ENCODE measurements at regions not wholly inside any gene's neighbourhood (a gene's known extent, or its start where the extent isn't known, plus 50 kb on each side); places are given as distances from the start of the nearest gene placed in this dataset.

DNA sequence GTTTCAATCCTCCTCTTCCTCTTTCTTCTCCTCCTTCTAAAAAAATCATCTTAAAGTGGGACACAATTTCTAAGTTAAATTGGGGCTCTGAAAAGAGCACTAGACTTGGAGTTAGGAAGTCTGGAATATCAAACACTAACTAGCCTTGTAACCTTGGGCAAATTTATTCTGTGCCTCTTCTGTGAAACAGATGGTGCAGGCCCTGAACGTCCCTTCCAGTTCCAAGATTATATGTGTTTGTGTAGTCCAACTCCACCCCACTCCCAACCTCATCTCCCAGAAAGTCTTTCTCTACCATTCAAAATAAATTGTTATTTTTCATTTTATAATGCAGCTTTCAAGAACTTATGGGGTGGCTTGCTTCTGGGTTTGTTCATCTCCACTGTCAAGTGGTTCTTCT, 630.0 kb downstream of the LMO4 start:
- intact Hi-C loops (cut with micrococcal nuclease), result loop anchor here in 1 of 2 donors (10.0 kb wide), 1 partner anchor 636 kb away; no protein-coding TSS in a partner anchor
- peaks cover 3 to 18% (median 7%) of the 10 kb centered on the region in 5 donors for H3K27me3 Mint-ChIP-seq
- CTCF ChIA-PET, result no interaction called here
- no peak overlapping the region for H3K4me3 Mint-ChIP-seq
- H3K9me3 Mint-ChIP-seq, result no peaks in the 10 kb centered on the region
- no peak for DNase-seq
- no peaks in the 10 kb centered on the region for H3K27me3 ChIP-seq (ENCODE audit: control insufficient read depth in 2 of 2, insufficient read depth in 2 of 2, low read length in 2 of 2)
- POLR2A ChIA-PET, result no interaction called here
- no peaks in the 10 kb centered on the region for H3K36me3 Mint-ChIP-seq
- no peak for ATAC-seq
- no peak overlapping the region for H3K27ac ChIP-seq (ENCODE audit: low read depth, low read length)
- no peaks in the 10 kb centered on the region for H3K36me3 ChIP-seq (ENCODE audit: control insufficient read depth in 2 of 3, insufficient read depth in 3 of 3, low read length in 3 of 3)
- H3K9me3 ChIP-seq (ENCODE audit: control insufficient read depth in 2 of 3, low read length in 3 of 3), result no peaks in the 10 kb centered on the region
- H3K4me3 ChIP-seq (ENCODE audit: low read length), result no peak overlapping the region
- H3K4me1 ChIP-seq (ENCODE audit: control insufficient read depth in 2 of 2, insufficient read depth in 2 of 2, low read length in 2 of 2), result no peaks in the 10 kb centered on the region
- no peaks in the 10 kb centered on the region for H3K4me1 Mint-ChIP-seq
- H3K27ac Mint-ChIP-seq, result no peak overlapping the region

DNA sequence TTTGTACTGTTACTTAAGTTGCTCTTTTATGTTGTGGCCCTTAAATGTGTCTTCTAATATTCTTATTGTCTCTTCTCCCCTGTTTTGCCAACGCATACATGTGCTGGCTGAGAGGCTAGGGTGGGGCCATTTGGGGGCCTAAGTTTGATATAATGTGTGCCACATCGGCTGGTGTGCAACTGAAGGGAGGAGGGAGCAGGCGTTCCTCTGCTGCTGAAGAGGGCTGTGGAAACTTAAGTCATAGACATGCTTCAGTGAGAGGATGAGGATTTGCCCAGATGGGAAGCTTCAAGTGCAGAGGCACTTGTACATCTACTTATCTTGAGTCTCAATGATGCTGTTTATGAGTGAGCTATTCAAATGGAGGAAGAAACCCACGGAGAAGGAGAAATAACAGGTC, 630.6 kb downstream of the LMO4 start:
- intact Hi-C loops (cut with micrococcal nuclease), result loop anchor here in 1 of 2 donors (10.0 kb wide), 1 partner anchor 636 kb away; no protein-coding TSS in a partner anchor
- CTCF ChIA-PET, result no interaction called here

GRCh38 chr1:87961992-87962391, 633.3 kb downstream of the LMO4 start:
- ATAC-seq (no peak), DNase-seq (no peak)
- intact Hi-C loops (cut with micrococcal nuclease), result no loop called here
- Mint-ChIP-seq H3K9me3 (no peaks in the 10 kb centered on the region), H3K27ac (no peak overlapping the region), H3K4me1 (no peaks in the 10 kb centered on the region), H3K27me3 (peaks cover 0 to 15% (median 11%) of the 10 kb centered on the region in 5 donors), H3K4me3 (no peak overlapping the region), H3K36me3 (no peaks in the 10 kb centered on the region)
- no peaks in the 10 kb centered on the region for H3K36me3 ChIP-seq (ENCODE audit: control insufficient read depth in 2 of 3, insufficient read depth in 3 of 3, low read length in 3 of 3)
- no peaks in the 10 kb centered on the region for H3K9me3 ChIP-seq (ENCODE audit: control insufficient read depth in 2 of 3, low read length in 3 of 3)
- POLR2A ChIA-PET, result no interaction called here
- no peak overlapping the region for H3K27ac ChIP-seq (ENCODE audit: low read depth, low read length)
- CTCF ChIA-PET, result no interaction called here
- H3K27me3 ChIP-seq (ENCODE audit: control insufficient read depth in 2 of 2, insufficient read depth in 2 of 2, low read length in 2 of 2), result no peaks in the 10 kb centered on the region
- H3K4me1 ChIP-seq (ENCODE audit: control insufficient read depth in 2 of 2, insufficient read depth in 2 of 2, low read length in 2 of 2), result no peaks in the 10 kb centered on the region
- H3K4me3 ChIP-seq (ENCODE audit: low read length), result no peak overlapping the region

More for the DNA sequence above, 630.6 kb downstream of the LMO4 start:
- no peak for DNase-seq
- POLR2A ChIA-PET, result no interaction called here
- no peaks in the 10 kb centered on the region for H3K4me1 ChIP-seq (ENCODE audit: control insufficient read depth in 2 of 2, insufficient read depth in 2 of 2, low read length in 2 of 2)
- Mint-ChIP-seq H3K27ac (no peak overlapping the region), H3K9me3 (no peaks in the 10 kb centered on the region), H3K27me3 (peaks cover 0 to 18% (median 7%) of the 10 kb centered on the region in 5 donors), H3K4me1 (no peaks in the 10 kb centered on the region), H3K36me3 (no peaks in the 10 kb centered on the region), H3K4me3 (no peak overlapping the region)
- no peaks in the 10 kb centered on the region for H3K27me3 ChIP-seq (ENCODE audit: control insufficient read depth in 2 of 2, insufficient read depth in 2 of 2, low read length in 2 of 2)
- H3K9me3 ChIP-seq (ENCODE audit: control insufficient read depth in 2 of 3, low read length in 3 of 3), result no peaks in the 10 kb centered on the region
- H3K36me3 ChIP-seq (ENCODE audit: control insufficient read depth in 2 of 3, insufficient read depth in 3 of 3, low read length in 3 of 3), result no peaks in the 10 kb centered on the region
- ATAC-seq, result no peak
- no peak overlapping the region for H3K4me3 ChIP-seq (ENCODE audit: low read length)
- no peak overlapping the region for H3K27ac ChIP-seq (ENCODE audit: low read depth, low read length)

GRCh38 chr1:87963556-87963955, 634.9 kb downstream of the LMO4 start:
- H3K4me3 ChIP-seq (ENCODE audit: low read length), result no peak overlapping the region
- no peaks in the 10 kb centered on the region for H3K4me1 ChIP-seq (ENCODE audit: control insufficient read depth in 2 of 2, insufficient read depth in 2 of 2, low read length in 2 of 2)
- H3K36me3 ChIP-seq (ENCODE audit: control insufficient read depth in 2 of 3, insufficient read depth in 3 of 3, low read length in 3 of 3), result no peaks in the 10 kb centered on the region
- Mint-ChIP-seq H3K27ac (no peak overlapping the region), H3K9me3 (no peaks in the 10 kb centered on the region), H3K4me3 (no peak overlapping the region), H3K4me1 (no peaks in the 10 kb centered on the region), H3K36me3 (no peaks in the 10 kb centered on the region), H3K27me3 (peaks cover 0 to 15% (median 9%) of the 10 kb centered on the region in 5 donors)
- intact Hi-C loops (cut with micrococcal nuclease), result no loop called here
- H3K27me3 ChIP-seq (ENCODE audit: control insufficient read depth in 2 of 2, insufficient read depth in 2 of 2, low read length in 2 of 2), result no peaks in the 10 kb centered on the region
- CTCF ChIA-PET, result no interaction called here
- POLR2A ChIA-PET, result no interaction called here
- no peak for ATAC-seq
- no peak for DNase-seq
- no peaks in the 10 kb centered on the region for H3K9me3 ChIP-seq (ENCODE audit: control insufficient read depth in 2 of 3, low read length in 3 of 3)
- no peak overlapping the region for H3K27ac ChIP-seq (ENCODE audit: low read depth, low read length)

DNA sequence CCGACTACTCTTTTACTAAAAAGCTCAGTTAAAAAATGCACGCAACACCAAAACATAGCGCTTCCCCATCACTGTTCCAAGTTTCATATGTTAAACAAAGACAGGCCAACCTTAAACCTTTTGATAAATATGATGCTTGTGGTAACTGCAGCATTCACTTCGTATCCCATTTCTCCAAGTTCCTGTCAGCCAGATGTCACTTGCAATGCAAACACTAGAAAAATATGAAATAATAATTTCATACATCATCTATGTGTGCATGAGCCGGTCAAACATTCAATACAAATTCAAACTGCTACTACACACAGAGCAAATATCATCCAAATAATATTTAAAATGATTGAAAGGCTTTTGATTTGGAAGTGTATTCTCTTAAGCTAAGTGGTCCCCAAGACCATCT, 636.5 kb downstream of the LMO4 start:
- no peaks in the 10 kb centered on the region for H3K36me3 ChIP-seq (ENCODE audit: control insufficient read depth in 2 of 3, insufficient read depth in 3 of 3, low read length in 3 of 3)
- H3K27me3 Mint-ChIP-seq, result peaks cover 0 to 8% (median 3%) of the 10 kb centered on the region in 5 donors
- ChIA-PET CTCF (no interaction called here), POLR2A (no interaction called here)
- ATAC-seq (no peak), DNase-seq (no peak)
- H3K36me3 Mint-ChIP-seq, result no peaks in the 10 kb centered on the region
- intact Hi-C loops (cut with micrococcal nuclease), result no loop called here
- H3K4me1 Mint-ChIP-seq, result no peaks in the 10 kb centered on the region
- H3K9me3 ChIP-seq (ENCODE audit: control insufficient read depth in 2 of 3, low read length in 3 of 3), result no peaks in the 10 kb centered on the region
- H3K4me3 Mint-ChIP-seq, result no peak overlapping the region
- no peaks in the 10 kb centered on the region for H3K4me1 ChIP-seq (ENCODE audit: control insufficient read depth in 2 of 2, insufficient read depth in 2 of 2, low read length in 2 of 2)
- H3K27ac Mint-ChIP-seq, result no peak overlapping the region
- H3K27ac ChIP-seq (ENCODE audit: low read depth, low read length), result no peak overlapping the region
- H3K9me3 Mint-ChIP-seq, result no peaks in the 10 kb centered on the region
- H3K27me3 ChIP-seq (ENCODE audit: control insufficient read depth in 2 of 2, insufficient read depth in 2 of 2, low read length in 2 of 2), result no peaks in the 10 kb centered on the region
- no peak overlapping the region for H3K4me3 ChIP-seq (ENCODE audit: low read length)

DNA sequence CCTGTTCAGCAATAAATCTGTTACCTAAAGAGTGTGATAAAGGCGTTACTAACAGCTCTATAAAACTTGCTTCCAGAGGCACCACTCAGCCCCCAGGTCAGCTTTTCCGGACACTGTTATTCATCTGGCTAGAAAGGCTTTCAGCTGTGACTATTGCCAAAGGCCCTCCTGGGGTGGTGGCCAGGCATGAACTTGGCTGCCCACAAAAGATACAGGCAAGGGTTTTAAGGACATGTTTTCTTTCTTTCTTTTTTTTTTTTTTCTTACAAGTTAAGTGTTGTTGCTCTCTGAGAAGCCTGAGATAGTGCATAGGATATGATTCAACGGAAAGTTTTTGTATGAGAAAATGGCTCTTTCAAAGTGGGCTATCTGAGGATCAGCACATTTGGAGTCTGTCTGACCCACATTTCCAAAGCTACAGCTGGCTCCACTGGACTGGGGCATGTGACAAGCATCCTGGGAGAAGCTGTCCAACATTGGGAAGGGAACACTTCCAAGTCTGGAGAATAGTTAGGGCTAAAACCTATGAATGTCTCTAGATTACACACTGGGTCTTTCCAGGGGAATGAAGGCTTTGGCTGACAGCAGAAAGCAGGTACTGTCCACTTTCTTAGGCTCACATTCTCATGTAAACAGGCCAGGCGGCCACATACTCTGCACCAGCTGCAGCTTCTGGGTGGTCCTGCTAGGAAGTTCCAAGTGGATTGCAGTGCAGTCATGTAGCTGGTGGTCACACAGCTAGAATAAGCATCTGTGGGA, 639.7 kb downstream of the LMO4 start:
- CTCF ChIA-PET, result no interaction called here
- DNase-seq (no peak), ATAC-seq (no peak)
- no peak overlapping the region for H3K27ac Mint-ChIP-seq
- Histone ChIP-seq H3K27ac (ENCODE audit: low read depth, low read length) (no peak overlapping the region), H3K9me3 (ENCODE audit: control insufficient read depth in 2 of 3, low read length in 3 of 3) (no peaks in the 10 kb centered on the region), H3K4me1 (ENCODE audit: control insufficient read depth in 2 of 2, insufficient read depth in 2 of 2, low read length in 2 of 2) (no peaks in the 10 kb centered on the region), H3K4me3 (ENCODE audit: low read length) (no peak overlapping the region), H3K27me3 (ENCODE audit: control insufficient read depth in 2 of 2, insufficient read depth in 2 of 2, low read length in 2 of 2) (no peaks in the 10 kb centered on the region), H3K36me3 (ENCODE audit: control insufficient read depth in 2 of 3, insufficient read depth in 3 of 3, low read length in 3 of 3) (no peaks in the 10 kb centered on the region)
- no peaks in the 10 kb centered on the region for H3K9me3 Mint-ChIP-seq
- no peak overlapping the region for H3K4me3 Mint-ChIP-seq
- POLR2A ChIA-PET, result no interaction called here
- no peaks in the 10 kb centered on the region for H3K36me3 Mint-ChIP-seq
- intact Hi-C loops (cut with micrococcal nuclease), result no loop called here
- no peaks in the 10 kb centered on the region for H3K4me1 Mint-ChIP-seq
- peaks cover 0 to 8% (median 2%) of the 10 kb centered on the region in 5 donors for H3K27me3 Mint-ChIP-seq

GRCh38 chr1:87969040-87969439, 640.4 kb downstream of the LMO4 start:
- Histone ChIP-seq H3K9me3 (ENCODE audit: control insufficient read depth in 2 of 3, low read length in 3 of 3) (no peaks in the 10 kb centered on the region), H3K27ac (ENCODE audit: low read depth, low read length) (no peak overlapping the region), H3K27me3 (ENCODE audit: control insufficient read depth in 2 of 2, insufficient read depth in 2 of 2, low read length in 2 of 2) (no peaks in the 10 kb centered on the region), H3K4me1 (ENCODE audit: control insufficient read depth in 2 of 2, insufficient read depth in 2 of 2, low read length in 2 of 2) (no peaks in the 10 kb centered on the region), H3K4me3 (ENCODE audit: low read length) (no peak overlapping the region), H3K36me3 (ENCODE audit: control insufficient read depth in 2 of 3, insufficient read depth in 3 of 3, low read length in 3 of 3) (no peaks in the 10 kb centered on the region)
- intact Hi-C loops (cut with micrococcal nuclease), result no loop called here
- Mint-ChIP-seq H3K27me3 (peaks cover 0 to 8% (median 0%) of the 10 kb centered on the region in 5 donors), H3K4me3 (no peak overlapping the region), H3K27ac (no peak overlapping the region), H3K4me1 (no peaks in the 10 kb centered on the region), H3K9me3 (no peaks in the 10 kb centered on the region), H3K36me3 (no peaks in the 10 kb centered on the region)
- ChIA-PET POLR2A (no interaction called here), CTCF (no interaction called here)
- DNase-seq (no peak), ATAC-seq (no peak)
